Epithelial cell of esophagus (primary cell): ENCODE measurements at regions not wholly inside any gene's neighbourhood (a gene's known extent, or its start where the extent isn't known, plus 50 kb on each side); places are given as distances from the start of the nearest gene placed in this dataset.
A peak's percentile ranks its signal among the peaks of the same experiment; 100 is the strongest.

Source experiments
- DNase-seq: peaks from one replicate; pipeline ENCODE4 v3.0.0; 2010; ENCODE audit warnings: low read depth
- H3K4me3 ChIP-seq: 2 replicates; pipeline ENCODE4 v1.5.1; 2011; ENCODE audit warnings: mild to moderate bottlenecking, low read length, control low read depth
- CTCF ChIP-seq: IDR thresholded peaks from 2 replicates; pipeline ENCODE4 v1.5.1; 2011; ENCODE audit warnings: low read depth, mild to moderate bottlenecking, low read length, control low read depth, inconsistent platforms; ENCODE audit not compliant: insufficient read depth; ENCODE audit errors: missing control alignments

- H3K4me3 ChIP-seq = no peak overlapping the region
- no peak for DNase-seq
- TF ChIP-seq CTCF = no peak
Observed at GRCh38 chr4:38563707-38564495, 100.1 kb upstream of the KLF3 start.

- DNase-seq = peak; percentile 93
- TF ChIP-seq CTCF = no peak
- no peak overlapping the region for H3K4me3 ChIP-seq
Observed at GRCh38 chr4:38565271-38566199, 98.5 kb upstream of the KLF3 start.

- DNase-seq = no peak
- no peak overlapping the region for H3K4me3 ChIP-seq
- TF ChIP-seq CTCF = no peak
Observed at GRCh38 chr4:38566806-38567398, 97.1 kb upstream of the KLF3 start.

GRCh38 chr4:38567457-38567856 is 96.5 kb upstream of the KLF3 start:
- TF ChIP-seq CTCF = no peak
- H3K4me3 ChIP-seq = no peak overlapping the region
- peak; percentile 81 for DNase-seq

GRCh38 chr4:38568768-38569167 is 95.2 kb upstream of the KLF3 start:
- TF ChIP-seq CTCF = no peak
- H3K4me3 ChIP-seq = no peak overlapping the region
- no peak for DNase-seq

GRCh38 chr4:38570647-38571276 is 93.2 kb upstream of the KLF3 start:
- no peak overlapping the region for H3K4me3 ChIP-seq
- DNase-seq = peak; percentile 68
- TF ChIP-seq CTCF = no peak
